Small intestine (tissue), 7 donors: ENCODE measurements at regions not wholly inside any gene's neighbourhood (a gene's known extent, or its start where the extent isn't known, plus 50 kb on each side); places are given as distances from the start of the nearest gene placed in this dataset.
A peak's percentile ranks its signal among the peaks of the same experiment; 100 is the strongest.

Experiments used
- DNase-seq, 2 donors: peaks; one replicate each; pipeline versions ENCODE4 v3.0.0 to v3.0.0-alpha.2; 2013
- FAIRE-seq: peaks from 2 replicates; lab custom pipeline; 2012; peaks lifted over from hg19 to GRCh38; lab: Jason Lieb, UNC
- H3K27ac ChIP-seq, 3 donors: one replicate each; pipeline ENCODE4 v1.5.1; 2013; ENCODE audit warnings: low read length in 2 of 3, mild to moderate bottlenecking in 2 of 3, control low read depth in 1 of 3, inconsistent platforms in 1 of 3, low read depth in 1 of 3, moderate library complexity in 1 of 3
- H3K27me3 ChIP-seq, 3 donors: one replicate each; pipeline ENCODE4 v1.6.1; 2013; ENCODE audit warnings: low read length in 3 of 3, inconsistent platforms in 1 of 3; ENCODE audit not compliant: control insufficient read depth in 3 of 3, insufficient read depth in 3 of 3
- H3K36me3 ChIP-seq, 3 donors: one replicate each; pipeline ENCODE4 v1.6.1; 2013; ENCODE audit warnings: low read length in 3 of 3, inconsistent platforms in 1 of 3, low read depth in 1 of 3, mild to moderate bottlenecking in 1 of 3, moderate library complexity in 1 of 3; ENCODE audit not compliant: control insufficient read depth in 3 of 3, insufficient read depth in 2 of 3
- H3K4me1 ChIP-seq, 3 donors: one replicate each; pipeline ENCODE4 v1.6.1; 2013; ENCODE audit warnings: low read length in 2 of 3, inconsistent platforms in 1 of 3, low read depth in 1 of 3, mild to moderate bottlenecking in 1 of 3, moderate library complexity in 1 of 3; ENCODE audit not compliant: control insufficient read depth in 3 of 3, insufficient read depth in 2 of 3
- H3K4me3 ChIP-seq, 3 donors: one replicate each; pipeline ENCODE4 v1.5.1; 2013; ENCODE audit warnings: low read length in 3 of 3, control low read depth in 1 of 3, inconsistent platforms in 1 of 3, low read depth in 1 of 3, mild to moderate bottlenecking in 1 of 3, moderate library complexity in 1 of 3
- H3K9me3 ChIP-seq, 2 donors: one replicate each; pipeline ENCODE4 v1.6.1; 2013; ENCODE audit warnings: low read depth in 1 of 2, low read length in 1 of 2; ENCODE audit not compliant: control insufficient read depth in 2 of 2, insufficient read depth in 1 of 2
- WGBS, 3 donors: extraction: QIAGEN DNeasy Blood & Tissue Kit; methylation state at CpG; one replicate each; pipeline ENCODE4 v1.1.7; 2013; 5-methylcytosine and 5-hydroxymethylcytosine counted together
- donor health status: healthy with polysubstance abuse.
- donor health status: control.
- donor health status: control.
- donor health status: Bipolar disorder and iron deficiency.
- donor health status: healthy.

DNA sequence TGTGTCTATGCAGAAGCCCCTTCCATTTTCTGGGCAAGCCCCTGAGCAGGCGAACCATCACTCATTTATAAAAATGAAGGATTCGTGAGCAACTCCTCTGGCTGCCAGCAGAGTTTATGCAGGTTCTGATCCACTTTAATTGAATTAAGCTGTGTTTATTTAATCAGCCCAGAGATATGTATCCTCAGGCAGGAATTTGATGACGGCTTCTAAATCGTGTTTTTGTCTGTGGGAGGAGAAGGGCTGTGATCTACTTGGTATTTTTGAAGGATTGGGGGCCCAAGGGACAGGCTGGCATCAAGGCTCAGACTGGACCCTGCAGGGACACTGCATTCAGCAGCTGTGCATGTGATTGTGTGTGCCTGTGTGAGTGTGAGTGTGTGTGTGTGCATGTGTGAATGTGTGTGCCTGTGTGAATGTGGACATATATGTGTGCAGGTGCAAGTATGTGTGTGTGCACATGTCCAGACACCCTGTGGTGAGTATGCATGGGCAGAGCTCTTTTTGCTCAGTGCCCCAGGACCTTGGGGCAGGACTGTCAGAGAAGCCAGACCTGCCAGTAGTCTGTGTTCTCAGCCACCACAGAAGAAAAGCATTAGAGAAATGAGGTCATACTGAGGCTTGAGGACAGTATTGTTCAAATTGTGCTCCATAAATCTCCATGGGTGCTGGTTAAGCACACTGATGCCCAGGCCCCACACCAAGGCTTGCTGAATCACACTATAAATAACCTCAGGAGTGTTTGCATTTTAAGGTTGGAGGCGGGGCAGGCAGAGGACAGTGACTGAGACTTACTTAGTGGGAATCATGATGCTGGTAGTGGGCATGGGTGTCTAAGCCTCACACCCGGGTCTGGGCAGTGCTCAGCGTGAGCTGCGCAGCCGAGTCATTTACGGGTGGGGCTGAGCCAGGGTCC, 164.0 kb downstream of the CARTPT start:
- Histone ChIP-seq H3K4me3 (no peak overlapping the region), H3K36me3 (no peaks in the 10 kb centered on the region), H3K4me1 (no peaks in the 10 kb centered on the region), H3K27me3 (peaks cover 0 to 5% (median 0%) of the 10 kb centered on the region in 3 donors), H3K27ac (no peak overlapping the region), H3K9me3 (no peaks in the 10 kb centered on the region)
- FAIRE-seq: no peak
- DNase-seq: no peak
- 68 to 72% (median 71%) methylated on average over 10 of the region's 10 CpGs for WGBS, 3 donors

DNA sequence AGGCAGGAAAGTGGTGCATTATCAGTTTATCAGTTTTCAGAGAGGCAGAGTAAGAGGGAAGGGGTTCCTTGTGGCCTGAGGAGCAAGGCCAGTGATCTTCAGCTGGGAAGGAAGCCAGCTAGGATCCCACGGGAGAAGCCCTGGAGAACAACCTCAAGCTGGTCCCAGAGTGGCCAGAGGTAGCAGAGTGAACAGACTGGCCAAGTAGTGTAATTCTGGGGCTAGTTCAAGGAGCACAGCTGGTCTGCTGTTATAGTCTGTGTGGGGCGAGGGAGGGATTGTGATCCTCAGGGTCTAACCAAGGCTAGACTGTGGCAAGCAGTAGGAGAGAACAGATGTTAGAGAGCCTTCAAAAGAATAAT, 164.6 kb downstream of the CARTPT start:
- 58 to 60% (median 60%) methylated on average over 2 of the region's 2 CpGs for WGBS, 3 donors
- Histone ChIP-seq H3K9me3 (no peaks in the 10 kb centered on the region), H3K27me3 (peaks cover 0 to 5% (median 0%) of the 10 kb centered on the region in 3 donors), H3K4me3 (no peak overlapping the region), H3K36me3 (no peaks in the 10 kb centered on the region), H3K27ac (no peak overlapping the region), H3K4me1 (no peaks in the 10 kb centered on the region)
- DNase-seq (no peak), FAIRE-seq (no peak)

DNA sequence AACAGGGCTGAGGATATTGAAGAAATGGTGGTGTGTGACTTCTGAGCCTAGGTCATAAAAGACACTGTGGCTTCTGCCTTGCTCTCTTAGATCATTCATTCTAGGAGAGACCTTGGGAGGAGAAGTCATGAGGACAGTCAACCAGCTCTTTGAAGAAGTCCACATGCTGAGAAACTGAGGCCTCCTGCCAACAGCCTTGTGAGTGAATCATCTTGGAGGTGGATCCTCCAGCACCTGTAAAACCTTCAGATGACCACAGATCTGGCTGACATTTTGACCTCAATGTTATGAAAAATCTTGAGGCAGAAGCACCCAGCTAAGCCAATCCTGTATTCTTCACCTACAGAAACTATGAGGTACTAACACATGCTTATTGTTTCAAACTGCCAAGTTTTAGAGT, 165.9 kb downstream of the CARTPT start:
- H3K27me3 ChIP-seq: peaks cover 0 to 5% (median 0%) of the 10 kb centered on the region in 3 donors
- FAIRE-seq: no peak
- H3K27ac ChIP-seq: no peak overlapping the region
- no peak for DNase-seq
- no peaks in the 10 kb centered on the region for H3K36me3 ChIP-seq
- H3K9me3 ChIP-seq: no peaks in the 10 kb centered on the region
- H3K4me1 ChIP-seq: no peaks in the 10 kb centered on the region
- H3K4me3 ChIP-seq: no peak overlapping the region

DNA sequence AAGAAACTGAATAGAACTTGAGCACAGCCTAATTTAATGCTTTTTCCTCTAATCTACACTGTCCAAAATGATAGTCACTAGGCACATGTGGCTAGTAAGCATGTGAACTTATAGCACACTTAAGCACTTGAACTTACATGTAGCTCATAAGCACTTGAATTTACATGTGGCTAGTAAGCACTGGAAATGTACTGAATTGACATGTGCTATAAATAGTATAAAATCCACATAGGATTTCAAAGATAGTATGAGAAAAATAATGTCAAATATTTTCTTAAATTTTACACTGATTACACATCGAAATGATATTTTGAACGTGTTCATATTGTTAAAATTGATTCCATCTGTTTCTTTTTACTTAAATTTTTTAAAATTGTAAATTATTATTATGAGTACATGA, 167.3 kb downstream of the CARTPT start:
- Histone ChIP-seq H3K4me1 (no peaks in the 10 kb centered on the region), H3K27ac (no peak overlapping the region), H3K9me3 (no peaks in the 10 kb centered on the region), H3K4me3 (no peak overlapping the region), H3K27me3 (no peaks in the 10 kb centered on the region), H3K36me3 (no peaks in the 10 kb centered on the region)
- FAIRE-seq: no peak
- DNase-seq: no peak
- WGBS, 3 donors: 94 to 97% (median 95%) methylated on average over 2 of the region's 2 CpGs

DNA sequence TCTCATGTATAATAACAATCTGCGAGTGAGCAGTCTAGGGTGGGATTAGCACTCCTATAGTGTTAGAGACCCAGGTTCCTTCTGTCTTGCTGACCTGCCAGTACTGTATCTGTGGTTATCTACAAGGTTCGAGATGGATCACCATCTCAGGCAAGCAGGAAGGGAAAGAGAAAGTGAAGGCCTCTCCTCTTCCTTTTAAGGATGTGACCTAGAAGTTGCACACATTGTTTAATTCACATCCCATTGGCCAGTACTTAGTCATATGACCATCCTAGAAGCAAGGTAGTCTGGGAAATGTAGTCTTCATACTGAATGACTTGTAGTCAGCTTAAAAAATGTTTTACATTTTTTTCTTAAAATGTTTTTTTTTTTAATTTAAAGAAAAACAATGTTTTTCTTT, 168.6 kb downstream of the CARTPT start:
- H3K9me3 ChIP-seq: no peaks in the 10 kb centered on the region
- no peak for FAIRE-seq
- H3K36me3 ChIP-seq: no peaks in the 10 kb centered on the region
- no peaks in the 10 kb centered on the region for H3K4me1 ChIP-seq
- no peaks in the 10 kb centered on the region for H3K27me3 ChIP-seq
- H3K4me3 ChIP-seq: no peak overlapping the region
- peak; percentile 3 to 75 for DNase-seq
- peak overlapping the region in 1 of 3 donors; percentile 15 for H3K27ac ChIP-seq
- WGBS, 3 donors: 59 to 67% (median 61%) methylated on average over 2 of the region's 2 CpGs

DNA sequence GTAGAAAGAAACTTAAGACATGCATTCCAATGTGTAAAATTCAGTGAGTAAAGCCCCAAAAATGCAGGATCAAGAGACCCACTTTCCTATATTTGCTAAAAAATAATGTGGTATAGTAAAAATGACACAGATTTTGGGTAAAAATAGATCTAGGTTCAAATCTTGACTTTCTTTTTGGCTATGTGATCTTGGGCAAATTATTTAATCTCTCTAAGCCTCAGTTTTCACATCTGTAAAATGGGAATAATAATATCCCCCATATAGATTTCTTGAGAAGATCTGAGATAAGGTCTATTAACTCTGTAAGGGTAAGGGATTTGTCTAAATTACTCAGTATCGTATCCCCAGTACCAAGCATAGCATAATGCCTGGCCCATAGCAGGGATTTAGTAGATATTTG, 172.3 kb downstream of the CARTPT start:
- DNase-seq (no peak), FAIRE-seq (no peak)
- Histone ChIP-seq H3K27ac (no peak overlapping the region), H3K4me1 (no peaks in the 10 kb centered on the region), H3K4me3 (no peak overlapping the region), H3K27me3 (no peaks in the 10 kb centered on the region), H3K36me3 (no peaks in the 10 kb centered on the region), H3K9me3 (no peaks in the 10 kb centered on the region)
- 86 to 88% (median 88%) methylated on average over 1 of the region's 1 CpG for whole genome bisulfite sequencing, 3 donors

DNA sequence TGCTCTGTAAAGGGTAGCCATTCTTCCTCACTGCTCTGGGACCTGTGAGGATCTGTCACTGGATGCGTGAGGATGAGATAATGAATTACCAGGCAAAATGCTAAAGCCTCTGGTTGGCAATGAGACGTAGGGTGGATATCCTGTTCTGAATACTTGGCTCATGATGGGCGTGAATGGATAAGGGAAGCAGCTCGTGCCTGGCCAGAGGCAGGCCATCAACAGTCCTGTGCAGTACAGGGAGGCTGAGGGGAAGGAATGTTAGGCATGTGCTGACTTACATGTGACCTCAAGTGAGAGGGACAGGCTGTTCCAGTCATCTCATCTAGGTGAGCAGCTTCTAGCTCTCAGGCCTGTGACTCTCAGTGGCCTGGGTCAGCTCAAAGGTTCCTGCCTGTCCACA, 172.8 kb downstream of the CARTPT start:
- DNase-seq: peak in 1 of 2 donors; percentile 8
- no peaks in the 10 kb centered on the region for H3K9me3 ChIP-seq
- no peak overlapping the region for H3K4me3 ChIP-seq
- H3K4me1 ChIP-seq: no peaks in the 10 kb centered on the region
- H3K27ac ChIP-seq: no peak overlapping the region
- H3K27me3 ChIP-seq: no peaks in the 10 kb centered on the region
- WGBS, 3 donors: 60 to 64% (median 64%) methylated on average over 4 of the region's 4 CpGs
- FAIRE-seq: no peak
- no peaks in the 10 kb centered on the region for H3K36me3 ChIP-seq

DNA sequence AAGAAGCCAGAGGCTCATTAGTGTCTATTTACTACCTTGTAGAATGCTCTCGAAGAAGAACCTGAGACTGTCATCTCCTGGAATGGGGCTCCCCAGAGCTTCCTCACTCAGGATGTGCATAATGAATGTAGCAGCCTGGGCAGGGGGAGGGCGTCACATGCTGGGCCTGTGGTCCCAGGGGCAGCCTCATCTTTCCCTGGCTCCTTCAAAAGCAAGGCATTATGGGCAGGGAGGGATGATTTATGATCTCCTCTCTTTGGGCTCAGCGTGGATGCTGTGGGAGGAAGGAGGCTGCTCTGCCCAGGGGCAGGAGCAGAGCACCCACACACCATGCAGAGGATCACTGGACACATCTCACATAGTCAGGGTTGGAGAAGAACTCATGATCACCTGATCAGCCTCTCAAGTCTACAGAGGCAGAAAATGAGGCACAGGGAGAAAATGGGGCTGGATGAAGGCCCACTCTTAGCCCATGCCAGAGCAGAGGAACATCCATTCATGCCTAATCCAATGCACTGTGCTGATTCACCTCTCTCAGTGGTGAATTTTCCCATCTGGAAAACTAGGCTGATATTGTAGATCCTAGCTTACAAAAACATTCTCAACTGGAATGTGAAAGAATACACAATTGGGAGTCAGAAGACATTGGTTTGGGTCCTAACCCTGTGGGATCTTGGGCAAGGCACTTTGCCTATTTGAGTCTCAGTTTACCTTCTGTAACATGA, 173.7 kb downstream of the CARTPT start:
- WGBS, 3 donors: 49 to 55% (median 49%) methylated on average over 3 of the region's 3 CpGs
- FAIRE-seq: no peak

More for the DNA sequence above, 173.7 kb downstream of the CARTPT start:
- Histone ChIP-seq H3K36me3 (no peaks in the 10 kb centered on the region), H3K4me3 (no peak overlapping the region), H3K27me3 (no peaks in the 10 kb centered on the region), H3K9me3 (no peaks in the 10 kb centered on the region), H3K4me1 (no peaks in the 10 kb centered on the region), H3K27ac (no peak overlapping the region)
- DNase-seq: no peak
